ENCODE measurements at regions not wholly inside any gene's neighbourhood (a gene's known extent, or its start where the extent isn't known, plus 50 kb on each side); places are given as distances from the start of the nearest gene placed in this dataset.

DNA sequence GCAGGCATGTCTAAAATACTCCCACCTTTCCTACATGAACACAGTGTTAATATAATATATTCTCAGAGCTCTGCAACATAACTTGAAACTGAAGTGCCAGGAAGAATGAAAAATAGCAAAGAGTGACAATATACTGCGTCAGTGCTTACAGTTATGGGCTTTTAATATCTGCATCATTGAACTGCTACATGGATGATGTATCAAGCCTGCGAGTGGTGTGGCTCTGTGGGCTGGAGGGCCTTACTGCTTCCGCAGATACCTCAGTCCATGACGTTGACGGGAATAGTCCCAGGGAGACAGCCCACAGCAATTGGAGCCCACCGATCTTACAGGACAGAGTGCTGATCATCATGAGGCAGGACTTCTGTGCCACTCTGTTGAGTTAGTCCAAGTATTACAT, 727.0 kb downstream of the NR2F2 start:
- no peak for DNase-seq

DNA sequence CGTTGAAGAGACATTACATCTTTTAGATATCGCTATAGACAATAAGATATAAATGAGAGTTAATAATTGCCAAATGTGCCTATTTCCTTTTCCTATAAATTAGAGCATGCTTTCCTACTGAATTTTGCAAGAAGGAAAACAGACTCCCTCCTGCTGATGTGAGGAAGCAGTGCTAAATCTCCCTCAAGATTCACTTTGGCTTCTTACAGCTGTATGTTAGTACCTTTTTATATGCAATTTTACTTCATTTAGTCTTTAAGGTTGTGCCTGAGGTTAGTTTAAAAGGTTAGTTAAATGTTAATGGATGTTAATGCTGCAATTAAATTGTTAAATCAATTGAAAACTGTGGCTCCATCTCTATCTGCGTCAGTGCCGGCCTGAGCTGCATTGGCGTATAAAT, 728.8 kb downstream of the NR2F2 start:
- no peak for DNase-seq

DNA sequence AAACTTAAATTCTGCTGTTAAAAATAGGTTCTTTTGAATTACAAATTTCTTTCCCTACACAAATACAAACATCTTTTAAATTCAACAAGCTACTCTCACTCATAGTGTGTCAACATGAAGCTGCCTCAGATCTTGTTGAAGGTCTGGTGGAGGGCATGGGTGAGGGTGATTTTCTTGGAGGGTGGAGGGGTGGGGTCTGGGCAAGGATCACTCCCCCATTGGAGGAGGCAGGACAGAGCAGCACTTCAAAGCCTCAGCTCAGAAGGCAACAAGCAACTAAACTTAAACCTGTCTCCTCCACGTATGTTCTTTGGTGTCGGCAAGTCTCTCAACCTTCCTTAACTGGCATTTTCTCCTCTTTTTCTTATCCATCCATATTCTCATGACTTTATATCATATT, 730.9 kb downstream of the NR2F2 start:
- DNase-seq: no peak

DNA sequence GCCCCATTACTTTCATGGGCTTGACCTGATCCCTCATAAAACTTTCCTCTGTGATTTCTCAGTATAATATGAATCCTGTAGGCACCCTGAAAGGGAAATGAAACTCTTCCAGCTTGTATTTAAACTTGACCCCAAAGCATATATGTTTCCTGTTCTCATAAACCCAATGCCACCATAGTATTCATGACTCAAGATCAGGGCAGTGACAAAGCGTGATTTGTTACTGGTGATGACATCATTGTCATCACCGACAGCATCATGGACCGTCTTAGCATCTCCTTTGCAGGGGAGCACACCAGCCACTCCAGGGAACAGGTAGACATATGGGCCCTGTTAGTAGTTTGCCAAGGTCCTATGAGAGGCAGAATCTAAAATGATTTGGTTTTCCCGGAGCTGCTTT, 741.2 kb downstream of the NR2F2 start:
- DNase-seq: no peak

DNA sequence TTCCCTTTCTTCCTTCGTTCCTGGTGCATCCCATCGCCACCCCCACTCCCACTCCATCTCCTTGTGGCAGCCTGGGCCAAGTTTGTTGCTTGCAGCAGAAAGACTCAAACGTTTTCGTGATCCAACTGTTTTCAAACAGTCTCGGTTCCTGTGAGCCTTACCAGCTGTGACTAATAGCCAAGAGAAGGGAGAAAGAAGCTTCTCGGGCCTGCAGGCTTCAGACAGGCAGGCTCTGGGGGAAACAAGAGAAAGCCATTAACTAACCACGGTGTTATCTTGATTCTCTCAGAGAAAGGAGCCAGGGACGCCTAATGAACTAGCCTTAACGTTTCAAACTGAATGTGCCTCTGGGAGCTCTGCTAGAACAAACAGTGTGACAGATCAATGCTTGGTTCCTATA, 742.0 kb downstream of the NR2F2 start:
- DNase-seq: no peak

DNA sequence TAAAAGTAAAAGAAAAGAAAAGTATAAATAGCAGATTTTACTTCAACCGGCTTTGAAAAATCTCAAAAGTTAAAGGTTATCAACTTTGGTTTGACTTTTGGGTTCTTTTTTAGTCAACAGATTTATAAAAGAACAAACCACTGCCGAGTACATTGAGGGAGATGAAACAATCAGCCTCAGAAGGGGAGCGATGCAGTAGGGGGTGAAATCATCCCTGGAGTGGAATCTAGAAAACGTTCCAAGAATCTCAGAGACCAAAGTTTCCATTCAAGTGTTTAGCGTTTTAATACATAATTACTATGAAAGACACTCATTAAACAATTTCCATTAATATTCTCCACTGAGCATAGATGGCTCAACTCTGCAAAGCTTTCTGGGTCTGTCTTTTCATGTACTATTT, 745.5 kb downstream of the NR2F2 start:
- DNase-seq: no peak

DNA sequence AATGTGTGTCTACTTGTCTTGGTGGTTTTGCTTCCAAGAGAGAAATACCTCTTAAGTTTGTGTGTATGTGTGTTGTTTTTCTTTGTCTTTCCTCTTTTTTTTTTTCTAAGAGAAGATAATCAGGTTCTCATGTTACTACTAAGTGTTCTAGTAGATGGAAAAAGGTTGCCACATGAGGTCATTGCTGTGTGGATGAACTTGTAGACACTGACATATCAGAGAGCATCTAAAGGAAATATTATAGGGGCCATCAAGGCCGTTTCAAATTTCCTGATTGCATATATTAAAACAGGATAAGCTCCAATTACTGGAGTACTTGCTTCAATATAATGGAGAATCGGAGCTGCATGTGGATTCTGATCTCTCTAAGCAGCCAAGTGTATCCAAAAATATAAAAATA, 747.5 kb downstream of the NR2F2 start:
- no peak for DNase-seq

DNA sequence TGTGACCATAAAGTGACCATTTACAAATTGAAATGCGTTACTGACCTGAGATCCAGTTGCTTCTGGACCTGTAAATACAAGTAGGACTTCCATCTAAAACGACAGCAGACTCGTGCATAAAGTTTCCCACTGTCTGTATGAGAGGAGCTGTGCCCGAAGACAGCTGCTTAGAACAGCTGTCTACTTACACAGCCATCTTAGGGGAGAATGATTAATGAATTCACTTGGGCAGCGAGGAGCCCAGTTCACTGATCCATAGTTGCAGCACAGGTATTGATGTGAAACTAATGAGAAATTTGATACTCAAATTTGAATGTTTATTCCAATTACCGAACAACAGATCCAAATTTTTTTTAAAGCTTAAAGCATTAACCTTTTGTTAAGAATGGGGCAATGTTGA, 748.1 kb downstream of the NR2F2 start:
- no peak for DNase-seq

DNA sequence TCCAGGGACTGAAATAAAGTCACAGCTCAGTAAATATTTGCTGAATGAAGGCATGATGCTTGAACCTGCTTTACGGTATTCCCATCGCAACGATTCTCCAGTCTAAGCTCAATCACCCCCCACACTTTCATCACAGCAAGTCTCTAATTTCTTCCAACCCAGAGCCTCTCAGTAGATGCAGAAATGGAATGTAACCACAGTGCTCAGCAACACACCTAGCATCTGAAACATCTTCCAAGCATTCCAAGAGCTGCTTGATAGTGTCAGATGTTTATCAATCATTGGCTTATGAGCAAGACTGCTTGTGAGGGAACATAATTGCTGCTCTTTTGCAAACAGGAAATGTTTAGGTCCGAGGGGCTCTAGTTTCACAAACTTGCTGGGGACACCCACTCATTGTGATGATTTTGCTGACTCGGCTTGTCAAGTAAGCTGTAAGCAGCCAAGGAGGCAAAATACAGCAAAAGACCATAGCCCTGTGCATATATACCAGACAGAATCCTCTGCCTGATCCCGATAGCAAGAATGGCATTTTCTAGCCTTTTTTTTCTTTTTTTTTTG, 751.2 kb downstream of the NR2F2 start:
- DNase-seq: no peak

DNA sequence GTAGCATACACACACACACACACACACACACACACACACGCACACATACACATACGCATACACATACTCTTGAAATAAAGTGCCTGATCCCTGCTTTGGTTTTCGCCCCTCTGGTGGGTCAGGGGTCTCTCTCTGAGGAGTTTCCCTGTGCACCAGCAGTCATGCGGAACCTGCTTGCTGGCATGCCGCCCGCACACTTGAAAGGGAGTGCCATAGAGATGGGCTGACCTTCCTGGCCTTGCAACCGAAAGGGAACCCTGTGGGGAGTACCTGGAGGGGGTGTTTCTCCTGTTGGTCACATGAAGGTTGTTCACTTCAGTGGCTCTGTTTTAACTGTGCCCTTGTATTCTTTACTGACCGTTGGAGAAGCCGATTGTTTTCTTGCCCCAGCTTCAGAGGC, 752.3 kb downstream of the NR2F2 start:
- no peak for DNase-seq

DNA sequence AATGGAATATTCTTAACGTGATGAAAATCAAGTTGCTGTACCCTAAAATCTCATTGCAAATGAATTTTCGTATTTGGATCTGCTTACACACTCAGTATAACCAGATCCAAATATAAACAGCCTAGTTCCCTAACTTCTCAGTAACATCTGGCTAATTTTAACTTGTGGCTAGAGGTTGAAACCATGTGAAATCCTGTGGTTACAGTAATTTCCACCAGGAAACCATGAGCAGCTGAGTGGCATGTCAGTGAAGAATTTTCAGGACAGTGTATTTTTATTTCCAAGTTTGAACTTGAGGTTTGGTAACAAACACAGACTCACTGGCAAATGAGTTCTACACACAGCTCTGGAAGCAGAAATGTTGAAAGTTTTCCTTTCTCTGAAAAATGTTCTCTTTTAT, 754.1 kb downstream of the NR2F2 start:
- DNase-seq: no peak

DNA sequence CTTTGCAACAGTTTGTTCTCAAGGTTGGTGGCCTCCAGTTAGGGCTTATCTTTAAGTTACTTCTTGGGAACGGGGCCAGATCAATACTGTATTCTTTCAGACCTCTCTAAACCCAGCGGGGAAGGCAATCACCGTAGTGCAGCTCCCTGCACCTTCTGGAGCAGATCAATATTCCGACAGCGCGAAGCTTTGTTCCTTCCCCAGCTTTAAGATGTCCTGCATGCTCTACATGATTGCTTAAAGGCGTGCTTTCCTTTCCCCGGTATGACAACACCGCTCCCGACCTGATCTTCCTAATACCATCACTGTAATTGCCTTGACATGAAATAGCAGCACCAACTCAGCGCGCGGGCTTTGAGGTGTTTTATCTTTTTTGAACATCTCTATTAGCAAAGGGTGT, 755.2 kb downstream of the NR2F2 start:
- DNase-seq: no peak

DNA sequence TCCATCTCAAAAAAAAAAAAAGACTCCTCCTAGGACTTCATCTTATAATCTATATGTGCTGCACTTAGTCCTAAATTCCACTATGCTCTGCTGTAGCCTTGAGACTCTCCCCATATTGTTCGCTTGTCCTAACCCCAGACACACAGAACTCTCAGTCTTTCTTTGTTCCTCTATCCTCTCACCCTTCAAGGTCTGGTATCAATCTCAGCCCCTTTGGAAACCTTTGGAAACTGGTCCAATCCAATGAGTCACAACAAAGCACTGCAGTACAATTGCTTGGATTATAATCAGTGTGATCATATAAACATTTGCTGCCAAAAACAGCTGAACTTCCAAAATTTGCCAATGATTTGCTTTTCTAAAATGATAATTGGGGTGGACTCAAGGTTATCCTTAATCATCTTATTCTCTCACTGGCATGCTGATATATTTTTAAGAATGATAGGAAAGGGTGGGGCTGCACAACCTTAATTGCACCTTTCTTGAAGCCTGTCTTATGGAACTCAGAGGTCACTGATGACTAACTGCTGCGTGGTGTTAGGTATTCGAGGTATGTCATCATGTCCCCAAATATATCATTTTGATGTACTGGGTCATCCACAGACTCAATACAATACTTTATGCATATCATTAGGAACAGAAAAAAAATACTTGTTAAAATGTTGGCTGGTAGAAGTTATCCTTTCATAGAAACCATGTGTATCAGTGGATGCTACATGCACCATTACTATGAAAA, 756.7 kb downstream of the NR2F2 start:
- DNase-seq: no peak

DNA sequence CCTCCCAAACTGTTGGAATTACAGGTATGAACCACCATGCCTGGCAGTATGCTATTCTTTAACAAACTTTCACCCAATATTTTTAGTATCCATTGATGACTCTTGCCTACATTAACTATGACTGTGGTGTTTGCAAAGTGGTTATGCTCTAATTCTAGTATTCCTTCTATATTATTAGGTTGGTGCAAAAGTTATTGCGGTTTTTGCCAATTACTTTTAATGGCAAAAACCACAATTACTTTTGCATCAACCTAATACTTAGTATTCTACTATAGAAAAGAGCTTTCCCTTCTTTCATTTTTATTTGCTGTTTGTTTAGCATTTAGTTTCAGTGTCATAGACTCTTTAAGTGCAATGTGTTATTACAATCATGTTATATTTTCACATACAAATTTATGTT, 760.6 kb downstream of the NR2F2 start:
- no peak for DNase-seq

DNA sequence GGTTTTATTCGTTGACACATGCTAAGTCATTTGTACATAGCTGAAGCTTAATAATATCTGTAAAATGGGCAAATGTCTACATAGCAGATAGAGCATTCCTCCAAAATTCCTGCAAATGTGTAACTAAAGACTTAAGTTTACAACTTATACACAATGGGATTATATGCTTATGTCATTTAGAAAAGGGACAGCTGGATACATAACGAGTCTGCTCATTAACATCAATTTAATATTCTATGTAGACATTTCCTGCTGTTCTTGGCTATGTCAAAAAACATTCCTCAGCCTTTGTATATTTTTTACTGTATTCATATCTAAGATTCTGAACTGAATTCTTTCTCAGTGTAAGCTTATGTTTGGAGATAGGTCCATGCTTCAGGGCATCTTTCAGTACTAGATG, 762.2 kb downstream of the NR2F2 start:
- DNase-seq: no peak

DNA sequence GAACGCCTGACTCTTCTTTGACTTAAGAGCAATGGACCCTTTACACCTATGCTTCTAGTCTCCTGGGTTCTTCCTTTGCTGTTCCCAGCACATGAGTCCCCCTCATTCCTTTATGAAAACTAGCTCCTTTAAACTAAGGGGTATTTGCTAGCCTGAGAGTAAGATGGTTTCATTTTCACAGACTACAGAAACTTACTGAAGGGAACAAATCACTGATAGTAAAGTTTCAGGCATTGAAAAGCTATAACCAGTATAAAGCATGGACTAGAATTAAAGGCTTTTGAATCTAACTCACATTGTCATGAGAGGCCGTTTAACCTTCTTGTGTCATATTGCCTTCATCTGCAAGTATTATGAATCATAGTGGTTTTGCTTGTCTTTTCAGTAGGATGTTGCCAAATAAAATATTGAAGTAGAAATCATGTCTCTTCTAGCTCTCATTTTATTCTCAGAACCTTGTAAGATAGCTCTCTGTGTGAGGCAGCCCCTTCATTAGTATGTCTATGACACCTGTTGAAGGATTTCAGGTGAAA, 765.9 kb downstream of the NR2F2 start:
- DNase-seq: no peak

DNA sequence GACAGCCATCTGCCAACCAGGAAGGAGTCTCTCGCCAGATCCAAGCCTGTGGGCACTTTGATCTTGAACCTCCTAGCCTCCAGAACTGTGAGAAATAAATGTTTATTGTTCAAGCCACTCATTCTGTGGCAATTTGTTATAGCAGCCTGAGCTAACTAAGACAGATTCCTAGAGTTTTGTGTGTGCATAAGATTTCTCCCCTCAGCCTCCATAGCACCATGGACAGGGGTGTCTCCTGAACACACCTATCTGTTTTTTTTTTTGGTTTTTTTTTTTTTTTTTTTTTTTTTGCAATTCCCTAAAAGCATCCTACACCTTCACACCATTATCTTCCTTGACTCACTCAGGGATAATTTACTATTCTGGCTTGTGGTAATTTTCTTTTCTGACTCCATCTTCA, 768.5 kb downstream of the NR2F2 start:
- DNase-seq: no peak

DNA sequence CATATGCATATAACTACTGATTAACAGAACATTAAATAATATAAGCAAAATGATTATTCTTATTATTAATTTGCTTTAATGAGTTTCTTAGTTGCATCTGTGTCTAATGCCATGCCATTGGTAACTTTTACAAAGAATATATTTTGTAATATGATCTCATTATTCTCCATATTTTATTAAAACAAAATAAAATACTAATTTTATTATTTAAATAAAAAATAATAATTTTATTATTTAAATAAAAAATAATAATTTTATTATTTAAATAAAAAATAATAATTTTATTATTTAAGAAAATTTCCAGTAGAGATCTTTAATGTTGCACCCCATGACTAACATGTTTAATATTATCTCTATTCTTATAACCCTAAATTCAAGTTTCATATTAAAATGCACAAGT, 771.1 kb downstream of the NR2F2 start:
- DNase-seq: no peak

DNA sequence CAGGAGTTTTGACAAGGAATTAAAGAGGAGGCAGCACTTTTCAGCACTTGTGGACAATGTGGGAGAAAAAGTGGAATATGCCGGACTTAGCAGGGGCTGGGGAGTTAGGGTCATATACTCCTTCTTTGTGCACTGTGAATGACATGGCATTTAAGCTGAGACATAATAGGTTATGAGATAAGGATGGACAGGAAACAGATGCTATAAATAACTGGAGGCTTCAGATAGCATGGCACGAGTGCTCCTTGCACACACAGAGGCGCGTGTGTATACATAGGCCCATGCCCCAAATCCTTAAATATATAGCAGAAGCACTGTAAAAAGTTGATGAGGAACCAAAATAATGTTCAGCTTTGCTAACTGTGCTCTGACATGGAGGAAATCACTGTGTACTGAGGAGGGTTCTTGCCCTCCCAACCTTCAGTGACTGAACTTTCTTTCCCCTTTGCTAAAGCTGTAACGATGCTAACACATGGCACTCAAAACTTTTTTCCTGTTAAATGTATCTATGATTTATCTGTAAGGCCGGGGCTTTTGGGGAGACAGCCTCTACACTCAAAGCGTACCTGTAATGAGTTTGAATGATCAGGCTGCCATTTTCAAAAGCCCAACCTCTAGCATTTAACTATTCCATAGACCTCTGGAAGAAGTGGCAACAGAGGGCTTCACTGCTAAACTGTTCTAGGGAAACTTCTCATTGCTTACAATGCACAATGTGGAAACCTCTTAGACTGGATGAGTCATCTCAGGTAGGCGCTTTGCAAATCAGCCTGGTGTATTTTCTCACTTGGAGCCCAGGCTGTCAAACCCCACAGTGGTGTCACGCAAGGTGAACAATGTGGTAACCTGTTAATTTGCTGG, 784.6 kb downstream of the NR2F2 start:
- no peak for DNase-seq

DNA sequence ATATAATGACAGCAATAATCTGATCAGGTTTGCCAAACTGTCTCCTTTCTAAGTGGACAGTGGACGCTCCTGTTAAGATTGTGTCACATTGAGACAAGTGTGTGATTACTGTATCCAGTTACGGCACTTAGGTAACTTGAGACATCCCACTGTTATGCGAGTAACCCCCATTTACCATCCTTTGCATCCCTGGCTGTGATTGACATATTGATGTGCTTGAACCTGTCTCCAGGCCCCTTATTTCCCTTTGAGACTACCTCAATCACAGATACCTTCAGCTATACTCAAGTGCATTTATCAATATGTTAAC, 785.2 kb downstream of the NR2F2 start:
- DNase-seq: no peak

DNA sequence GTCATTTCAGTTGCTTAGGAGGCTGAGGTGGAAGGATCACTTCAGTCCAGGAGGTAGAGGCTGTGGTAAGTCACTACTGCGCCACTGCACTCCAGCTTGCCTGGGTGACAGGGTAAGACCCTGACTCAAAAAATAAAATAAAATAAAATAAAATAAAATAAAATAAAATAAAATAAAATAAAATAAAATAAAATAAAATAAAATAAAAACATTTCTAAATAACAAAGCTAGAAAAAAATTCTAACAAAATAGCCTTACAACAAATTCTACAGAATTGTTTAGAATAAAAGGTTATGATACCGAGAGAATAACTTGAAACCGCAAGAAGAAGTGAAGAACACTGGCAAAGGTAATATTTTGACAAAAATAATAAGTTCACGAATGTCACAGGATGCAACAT, 794.3 kb downstream of the NR2F2 start:
- DNase-seq: no peak

DNA sequence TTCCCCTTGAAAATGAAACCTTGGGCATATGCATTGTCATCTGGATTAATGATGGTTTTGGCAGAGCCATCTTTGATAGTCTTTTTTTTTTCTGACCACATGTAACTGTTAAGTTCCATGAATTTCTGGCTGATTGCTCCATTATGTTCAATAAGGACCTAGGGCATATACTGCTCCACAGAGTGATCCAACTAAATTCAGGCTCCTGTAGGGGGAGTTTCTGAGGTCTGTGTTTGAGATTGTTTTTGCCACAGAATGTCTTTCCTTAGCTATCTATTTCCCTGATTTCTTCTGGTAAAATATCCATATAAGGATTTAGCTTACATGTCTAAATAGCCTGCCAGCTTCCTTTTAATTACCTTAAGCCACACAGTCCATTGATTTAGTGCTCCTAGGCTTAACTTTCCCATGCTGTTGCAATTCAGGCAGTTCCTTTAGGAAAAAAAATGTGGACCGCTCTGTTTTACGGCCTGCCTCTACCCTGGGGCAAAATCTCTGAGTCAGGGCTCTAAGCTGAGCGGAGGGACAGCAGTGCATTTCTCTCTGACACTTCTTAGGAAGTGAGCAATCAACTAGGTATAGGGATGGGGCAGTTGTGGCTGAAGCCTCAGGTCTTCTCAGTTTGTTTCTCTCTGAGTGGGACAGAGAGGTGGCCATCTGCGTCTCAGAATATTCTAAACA, 796.2 kb downstream of the NR2F2 start:
- DNase-seq: no peak

DNA sequence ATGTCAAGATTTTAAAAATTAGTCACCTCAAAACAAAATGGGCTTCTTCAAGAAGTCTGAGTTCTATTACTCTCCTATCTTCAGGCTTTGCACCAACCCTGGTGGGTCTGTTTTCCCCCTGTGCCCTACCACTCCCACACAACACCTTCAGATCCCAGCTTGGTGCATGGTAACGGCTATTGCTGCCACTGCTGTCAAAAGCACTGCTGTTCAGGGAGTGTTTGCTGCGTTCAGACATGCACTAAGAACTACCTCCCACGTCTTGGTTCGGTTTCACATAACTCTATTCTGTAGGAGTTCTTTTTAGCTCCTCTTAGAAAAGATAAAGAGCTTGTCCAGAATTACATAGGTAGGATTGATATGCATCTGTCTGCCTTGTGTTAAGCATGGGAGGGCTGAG, 799.2 kb downstream of the NR2F2 start:
- no peak for DNase-seq

DNA sequence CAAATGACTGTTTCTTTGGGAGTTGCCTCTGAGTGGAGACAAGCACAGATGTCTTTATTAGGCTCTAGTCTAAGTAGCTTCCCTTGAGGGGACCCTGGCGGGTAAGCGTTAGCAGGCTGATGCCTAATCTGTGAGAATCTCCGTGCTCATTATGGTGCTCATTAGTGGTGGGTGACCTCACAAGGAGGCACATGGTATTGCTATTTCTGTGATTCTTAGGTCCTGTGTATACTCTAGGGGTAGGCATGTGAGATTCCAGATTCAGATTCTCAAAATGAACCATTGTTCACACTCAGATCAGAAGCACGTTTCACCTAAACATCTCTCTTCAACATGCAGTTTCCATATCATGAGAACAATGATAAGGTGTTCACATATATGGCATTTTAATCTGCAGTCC, 809.7 kb downstream of the NR2F2 start:
- DNase-seq: no peak
